CD1c-positive myeloid dendritic cell (primary cell): ENCODE measurements at regions not wholly inside any gene's neighbourhood (a gene's known extent, or its start where the extent isn't known, plus 50 kb on each side); places are given as distances from the start of the nearest gene placed in this dataset.
"Not testable (repeated sequence)": the region's sequence is repeated elsewhere in the genome, so short reads cannot be mapped to it uniquely, and the experiment has no call there.

Experiments
- DNase-seq: peaks from one replicate; pipeline ENCODE4 v3.0.0-alpha.2; 2016; ENCODE audit errors: extremely low spot score

DNA sequence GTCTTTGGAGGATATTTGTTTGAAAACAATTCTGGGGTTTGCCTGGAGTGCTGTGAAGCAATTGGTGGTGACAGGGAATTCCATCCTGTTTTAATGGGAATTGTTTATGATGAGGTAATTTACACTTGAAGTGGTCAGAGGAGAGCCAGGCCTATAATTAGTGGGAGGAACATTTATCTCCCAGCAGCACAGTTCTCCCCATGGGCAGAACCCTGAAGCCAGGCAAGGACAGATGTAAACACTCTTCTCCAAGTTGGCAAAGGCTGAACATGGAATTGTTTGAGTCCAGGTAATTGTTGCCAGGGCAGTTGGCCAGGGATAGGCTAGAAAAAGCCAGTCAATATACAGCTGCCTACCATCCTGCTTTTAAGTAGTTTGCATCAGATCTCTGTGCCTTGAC lies 789.7 kb downstream of the FRK start:
- no peak for DNase-seq

- no peak for DNase-seq
Observed at GRCh38 chr6:115241373-115241772, 819.3 kb downstream of the FRK start.

DNA sequence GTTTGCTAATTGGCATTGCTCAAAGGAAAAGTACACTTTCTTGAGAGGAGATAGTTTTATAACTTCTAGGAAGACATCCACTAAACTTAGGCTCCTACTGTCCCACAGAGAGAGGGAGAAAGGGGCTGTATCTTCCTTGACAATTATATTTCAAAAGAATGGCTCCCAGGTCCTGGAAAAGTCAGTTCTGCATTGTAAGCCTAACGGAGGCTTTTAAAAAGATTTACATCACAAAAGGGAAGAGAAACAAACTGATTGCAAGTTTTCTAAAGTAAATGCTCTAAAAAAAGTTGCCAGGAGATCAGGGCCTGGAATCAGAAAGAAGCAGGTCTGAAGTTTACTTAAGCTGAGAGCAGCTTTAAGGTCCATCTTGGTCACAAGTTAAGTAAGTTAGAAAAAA lies 839.5 kb downstream of the FRK start:
- no peak for DNase-seq

- DNase-seq, result no peak
Observed at GRCh38 chr6:115220551-115221159, 840.0 kb downstream of the FRK start.

- DNase-seq, result no peak
Observed at GRCh38 chr6:115219645-115220044, 841.0 kb downstream of the FRK start.

GRCh38 chr6:115216835-115217234 lies 843.9 kb downstream of the FRK start:
- no peak for DNase-seq

DNA sequence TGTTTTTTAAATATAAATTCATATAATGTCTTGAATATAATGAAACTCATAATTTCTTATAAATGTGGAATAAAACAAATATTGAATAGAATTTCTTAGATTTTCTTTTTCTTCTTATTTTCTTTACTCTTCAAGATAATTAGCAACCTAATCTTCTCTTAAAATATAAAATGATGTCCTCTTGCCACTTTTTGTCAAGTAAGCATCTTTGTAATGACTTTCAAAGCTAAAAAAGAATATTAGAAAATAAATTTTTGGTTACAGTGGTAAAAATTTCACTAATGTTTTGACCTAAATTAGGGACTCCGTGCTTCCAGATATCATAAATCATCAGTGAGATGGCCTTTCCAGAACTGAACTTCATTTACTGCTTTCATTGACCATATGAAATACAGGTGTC lies 846.4 kb downstream of the FRK start:
- no peak for DNase-seq

GRCh38 chr6:115203381-115203780 lies 857.3 kb downstream of the FRK start:
- no peak for DNase-seq

DNA sequence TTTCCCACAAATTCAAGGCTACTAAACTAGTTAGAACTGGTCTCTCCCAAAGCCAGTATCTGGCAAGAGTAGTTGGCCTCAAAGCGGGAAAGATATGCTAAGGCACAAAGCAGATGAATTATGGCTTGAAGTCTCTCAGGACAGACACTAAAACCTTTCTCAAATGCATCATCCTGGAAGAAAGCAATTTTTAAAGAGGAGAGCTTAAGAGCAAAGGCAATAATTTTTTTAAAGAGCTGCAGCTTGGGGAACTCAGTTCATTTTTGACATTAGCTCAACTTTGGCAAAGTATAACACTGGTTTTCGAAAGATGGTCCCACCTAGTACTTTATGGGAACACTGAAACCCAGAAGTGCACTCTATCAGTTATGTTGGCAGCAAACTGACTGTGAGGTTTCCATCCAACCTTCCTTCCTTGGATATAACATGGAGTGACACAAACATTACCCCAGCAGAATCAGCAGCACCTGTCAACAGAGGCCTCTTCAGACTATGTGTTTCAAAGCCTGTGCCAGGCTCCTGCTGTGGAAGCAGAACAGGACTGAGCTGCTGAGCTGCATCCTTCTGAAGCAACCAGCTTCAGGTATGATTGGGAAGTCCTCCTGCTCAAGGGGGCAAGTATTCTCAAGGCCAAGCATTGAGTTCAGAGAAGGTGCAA lies 852.3 kb upstream of the HS3ST5 start:
- no peak for DNase-seq

DNA sequence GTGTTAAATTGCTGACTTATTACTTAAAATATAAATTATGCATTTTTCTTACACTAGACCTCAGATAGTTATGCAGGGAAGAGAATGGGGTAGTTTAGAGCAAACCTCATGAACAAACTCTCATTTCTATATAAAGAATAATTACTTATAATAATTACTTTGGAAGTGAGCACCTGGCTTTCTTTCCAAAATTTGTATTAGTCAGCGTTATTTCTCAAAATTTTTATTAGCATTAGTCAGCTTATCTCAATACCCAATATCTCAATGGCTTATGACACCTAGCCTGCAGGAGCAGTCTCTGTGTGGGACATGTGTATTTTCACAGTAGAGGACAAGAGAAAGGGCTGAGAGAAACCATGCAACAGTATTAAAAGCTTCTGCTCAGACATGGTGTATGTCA lies 849.2 kb upstream of the HS3ST5 start:
- no peak for DNase-seq

- no peak for DNase-seq
Observed at GRCh38 chr6:115190534-115190933, 847.7 kb upstream of the HS3ST5 start.

- not testable (repeated sequence) for DNase-seq
Observed at GRCh38 chr6:115175456-115175855, 832.6 kb upstream of the HS3ST5 start.

GRCh38 chr6:115165912-115166311 lies 823.1 kb upstream of the HS3ST5 start:
- DNase-seq, result not testable (repeated sequence)

GRCh38 chr6:115159733-115160132 lies 816.9 kb upstream of the HS3ST5 start:
- DNase-seq, result no peak

DNA sequence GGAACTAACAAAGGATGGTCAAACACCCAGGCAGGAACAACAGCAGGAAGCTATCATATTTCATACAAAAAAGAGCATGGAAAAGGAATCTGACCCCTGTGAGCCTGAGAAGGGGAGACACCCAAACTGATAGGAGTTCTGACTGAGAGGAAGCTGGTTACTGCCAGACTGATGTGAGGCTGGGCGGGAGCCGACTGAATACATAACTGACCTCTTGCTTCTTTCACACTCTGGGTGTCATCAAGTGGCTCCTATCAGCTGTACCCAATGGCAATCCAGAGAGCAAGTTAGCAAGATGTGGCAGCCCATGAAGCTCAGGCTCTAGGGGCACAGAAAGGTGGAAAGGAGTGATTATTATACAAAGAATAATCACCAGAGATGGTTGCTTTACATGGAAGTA lies 795.1 kb upstream of the HS3ST5 start:
- no peak for DNase-seq

GRCh38 chr6:115133790-115134189 lies 791.0 kb upstream of the HS3ST5 start:
- DNase-seq, result no peak

DNA sequence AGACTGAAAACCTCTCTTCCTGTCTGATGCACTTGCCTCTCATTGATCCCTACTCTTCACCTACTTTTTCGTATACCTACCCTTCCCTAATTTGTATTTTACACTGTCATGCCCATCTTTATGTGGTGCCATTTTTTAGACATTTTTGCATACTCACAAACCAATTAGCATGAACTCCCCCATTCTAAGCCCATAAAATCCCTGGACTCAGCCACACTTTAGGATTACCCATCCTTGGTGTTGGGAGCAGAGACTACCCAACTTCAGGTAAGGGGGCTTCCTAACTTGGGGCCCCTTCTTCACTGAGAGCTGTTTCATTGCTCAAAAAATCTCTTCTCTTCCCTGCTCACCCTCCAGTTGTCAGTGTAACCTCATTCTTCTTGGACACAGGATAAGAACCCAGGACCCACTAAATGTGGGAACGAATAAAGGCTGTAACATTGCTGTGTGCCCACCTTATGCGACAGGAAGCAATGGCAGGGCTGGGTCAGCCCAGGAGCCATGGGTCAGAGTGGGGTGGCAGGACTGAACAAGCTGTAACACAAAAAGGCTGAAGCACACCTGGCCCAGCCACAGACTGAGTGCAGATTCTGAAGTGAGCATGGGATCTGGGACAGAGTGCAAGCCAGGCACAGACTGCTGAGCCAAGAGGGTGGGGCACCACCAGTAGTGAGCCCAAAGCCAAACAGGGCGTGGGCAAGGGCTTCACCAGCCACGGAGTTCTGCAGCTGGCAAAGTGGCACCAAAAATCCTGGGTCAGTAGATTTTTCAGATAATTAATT lies 789.1 kb upstream of the HS3ST5 start:
- DNase-seq, result no peak

DNA sequence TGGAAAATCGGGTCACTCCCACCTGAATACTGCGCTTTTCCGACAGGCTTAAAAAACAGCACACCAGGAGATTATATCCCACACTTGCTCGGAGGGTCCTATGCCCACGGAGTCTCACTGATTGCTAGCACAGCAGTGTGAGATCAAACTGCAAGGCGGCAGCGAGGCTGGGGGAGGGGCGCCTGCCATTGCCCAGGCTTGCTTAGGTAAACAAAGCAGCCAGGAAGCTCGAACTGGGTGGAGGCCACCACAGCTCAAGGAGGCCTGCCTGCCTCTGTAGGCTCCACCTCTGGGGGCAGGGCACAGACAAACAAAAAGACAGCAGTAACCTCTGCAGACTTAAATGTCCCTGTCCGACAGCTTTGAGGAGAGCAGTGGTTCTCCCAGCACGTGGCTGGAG lies 778.7 kb upstream of the HS3ST5 start:
- not testable (repeated sequence) for DNase-seq

DNA sequence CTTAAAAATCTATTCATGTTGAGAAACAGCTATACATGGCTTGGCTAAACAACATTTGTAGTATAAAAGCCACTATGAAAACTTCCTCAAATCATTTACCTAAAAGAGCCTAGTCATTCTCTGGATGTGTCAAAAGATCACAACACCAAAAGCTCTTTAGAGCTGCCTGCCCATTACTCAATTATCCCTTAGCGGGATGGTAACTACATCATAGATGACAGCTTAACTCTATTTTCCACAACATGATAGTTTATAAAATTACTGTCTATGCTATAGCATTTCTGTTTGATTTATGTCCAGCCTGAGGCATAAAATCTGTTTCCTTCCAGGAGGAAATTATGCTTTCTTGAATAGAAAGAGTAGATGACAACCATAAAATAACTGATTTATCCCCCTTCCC lies 777.6 kb upstream of the HS3ST5 start:
- no peak for DNase-seq

- no peak for DNase-seq
Observed at GRCh38 chr6:115091461-115091860, 748.6 kb upstream of the HS3ST5 start.

GRCh38 chr6:115078555-115078954 lies 735.7 kb upstream of the HS3ST5 start:
- DNase-seq, result no peak

DNA sequence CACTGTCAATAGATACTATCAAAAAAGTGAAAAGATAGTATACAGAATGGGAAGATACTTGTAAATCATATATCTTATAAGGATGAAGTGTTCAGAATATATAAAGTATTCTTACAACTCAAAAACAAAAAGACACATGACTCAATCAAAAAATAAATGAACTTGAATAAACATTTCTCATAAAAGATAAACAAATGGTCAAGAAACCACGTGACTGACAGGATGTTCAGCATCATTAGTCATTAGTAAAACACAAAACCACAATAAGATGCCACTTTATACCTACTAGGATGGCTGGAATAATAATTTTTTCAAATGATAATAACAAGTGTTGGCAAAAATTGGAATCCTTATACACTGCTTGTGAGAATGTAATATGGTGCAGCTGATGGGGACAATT lies 729.1 kb upstream of the HS3ST5 start:
- DNase-seq, result no peak
